Progenitor cell of endocrine pancreas (in vitro differentiated cells): ENCODE measurements at regions not wholly inside any gene's neighbourhood (a gene's known extent, or its start where the extent isn't known, plus 50 kb on each side); places are given as distances from the start of the nearest gene placed in this dataset.

ENCODE experiments used
- DNase-seq: peaks from one replicate; pipeline ENCODE4 v3.0.0; 2021; ENCODE audit warnings: low spot score; ENCODE audit not compliant: unreplicated experiment
- H3K27ac Mint-ChIP-seq: 2 replicates; pipeline ENCODE4 v1.8.0; 2021; ENCODE audit warnings: mild to moderate bottlenecking, moderate library complexity, mixed read lengths
- H3K27me3 Mint-ChIP-seq: 2 replicates; pipeline ENCODE4 v1.8.0; 2021; ENCODE audit warnings: mixed read lengths
- H3K36me3 Mint-ChIP-seq: 2 replicates; pipeline ENCODE4 v1.8.0; 2022; ENCODE audit warnings: mixed read lengths; ENCODE audit not compliant: insufficient read depth
- H3K4me1 Mint-ChIP-seq: 2 replicates; pipeline ENCODE4 v1.8.0; 2021; ENCODE audit warnings: low read depth, mixed read lengths
- H3K4me3 Mint-ChIP-seq: 2 replicates; pipeline ENCODE4 v1.8.0; 2021; ENCODE audit warnings: low read depth, mild to moderate bottlenecking, moderate library complexity, mixed read lengths
- H3K9me3 Mint-ChIP-seq: 2 replicates; pipeline ENCODE4 v1.8.0; 2021; ENCODE audit warnings: low read depth, mixed read lengths
- CTCF ChIP-seq: fragments of 200-600 bp; sonication (generic); IDR thresholded peaks from one replicate; pipeline ENCODE4 v1.5.0; 2021; ENCODE audit warnings: antibody characterized with exemption, mild to moderate bottlenecking; ENCODE audit not compliant: unreplicated experiment

- Mint-ChIP-seq H3K4me3 (no peak overlapping the region), H3K9me3 (no peaks in the 10 kb centered on the region), H3K27ac (no peak overlapping the region), H3K36me3 (no peaks in the 10 kb centered on the region), H3K4me1 (peaks cover 33% of the 10 kb centered on the region), H3K27me3 (peaks cover 39% of the 10 kb centered on the region)
- no peak for TF ChIP-seq CTCF
- DNase-seq = no peak
These were observed 108.2 kb upstream of the SPATA31D4 start for GRCh38 chr9:81819859-81820546.

GRCh38 chr9:81822301-81822865 lies 105.8 kb upstream of the SPATA31D4 start:
- H3K9me3 Mint-ChIP-seq = no peaks in the 10 kb centered on the region
- H3K27me3 Mint-ChIP-seq = peaks cover 37% of the 10 kb centered on the region
- no peak for TF ChIP-seq CTCF
- no peaks in the 10 kb centered on the region for H3K36me3 Mint-ChIP-seq
- H3K4me3 Mint-ChIP-seq = no peak overlapping the region
- peaks cover 28% of the 10 kb centered on the region for H3K4me1 Mint-ChIP-seq
- DNase-seq = no peak
- no peak overlapping the region for H3K27ac Mint-ChIP-seq

GRCh38 chr9:81822967-81823366 lies 105.3 kb upstream of the SPATA31D4 start:
- H3K4me3 Mint-ChIP-seq = no peak overlapping the region
- H3K27me3 Mint-ChIP-seq = peaks cover 35% of the 10 kb centered on the region
- H3K4me1 Mint-ChIP-seq = peaks cover 28% of the 10 kb centered on the region
- no peaks in the 10 kb centered on the region for H3K9me3 Mint-ChIP-seq
- H3K36me3 Mint-ChIP-seq = no peaks in the 10 kb centered on the region
- TF ChIP-seq CTCF = no peak
- H3K27ac Mint-ChIP-seq = no peak overlapping the region
- DNase-seq = no peak

- no peak overlapping the region for H3K27ac Mint-ChIP-seq
- DNase-seq = no peak
- TF ChIP-seq CTCF = no peak
- no peaks in the 10 kb centered on the region for H3K36me3 Mint-ChIP-seq
- peaks cover 32% of the 10 kb centered on the region for H3K27me3 Mint-ChIP-seq
- H3K9me3 Mint-ChIP-seq = no peaks in the 10 kb centered on the region
- peaks cover 24% of the 10 kb centered on the region for H3K4me1 Mint-ChIP-seq
- no peak overlapping the region for H3K4me3 Mint-ChIP-seq
These were observed 104.3 kb upstream of the SPATA31D4 start for GRCh38 chr9:81823672-81824554.
